Large intestine (tissue), 3 donors: ENCODE measurements at regions not wholly inside any gene's neighbourhood (a gene's known extent, or its start where the extent isn't known, plus 50 kb on each side); places are given as distances from the start of the nearest gene placed in this dataset.

Experiments
- DNase-seq, 2 donors: peaks; one replicate each; pipeline versions ENCODE4 v3.0.0 to v3.0.0-alpha.2; 2013
- H3K27ac ChIP-seq: one replicate; pipeline ENCODE4 v1.5.1; 2013; ENCODE audit warnings: low read length
- H3K27me3 ChIP-seq: 2 replicates; pipeline ENCODE4 v1.6.1; 2013; ENCODE audit warnings: low read length; ENCODE audit not compliant: control insufficient read depth, insufficient read depth
- H3K36me3 ChIP-seq: 2 replicates; pipeline ENCODE4 v1.6.1; 2013; ENCODE audit warnings: low read length; ENCODE audit not compliant: control insufficient read depth, insufficient read depth
- H3K4me1 ChIP-seq: one replicate; pipeline ENCODE4 v1.6.1; 2013; ENCODE audit warnings: low read length; ENCODE audit not compliant: control insufficient read depth, insufficient read depth
- H3K4me3 ChIP-seq: one replicate; pipeline ENCODE4 v1.5.1; 2013; ENCODE audit warnings: low read length
- H3K9me3 ChIP-seq: one replicate; pipeline ENCODE4 v1.6.1; 2013; ENCODE audit warnings: mild to moderate bottlenecking, low read depth, low read length, moderate library complexity; ENCODE audit not compliant: control insufficient read depth
- WGBS: methylation state at CpG from one replicate; pipeline ENCODE4 v1.1.5; 2013; ENCODE audit warnings: low lambda C conversion rate; ENCODE audit not compliant: insufficient coverage; 5-methylcytosine and 5-hydroxymethylcytosine counted together

GRCh38 chr4:128553686-128554515, 255.6 kb upstream of the JADE1 start:
- WGBS = 60% methylated on average over 1 of the region's 5 CpGs
- Histone ChIP-seq H3K4me3 (peak overlapping the region; percentile 47), H3K9me3 (peaks cover 3% of the 10 kb centered on the region), H3K4me1 (peaks cover 15% of the 10 kb centered on the region), H3K36me3 (no peaks in the 10 kb centered on the region), H3K27ac (peak overlapping the region; percentile 94), H3K27me3 (no peaks in the 10 kb centered on the region)
- DNase-seq = peak in 1 of 2 donors; percentile 69

DNA sequence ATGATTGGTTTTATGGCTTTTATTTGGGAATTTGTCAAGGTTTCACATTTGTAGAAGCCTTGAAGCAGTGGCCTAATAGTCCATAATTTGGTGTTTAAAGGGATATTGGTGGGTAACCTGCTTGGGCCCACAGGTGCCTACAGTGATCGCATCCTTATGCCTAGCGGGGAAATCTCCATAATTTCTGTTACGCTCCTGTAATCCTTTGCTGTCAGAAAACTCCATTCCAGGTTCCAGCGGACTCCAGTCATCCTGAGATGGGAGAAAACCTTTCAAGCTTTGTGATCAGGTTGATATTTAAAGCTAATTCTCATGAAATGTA, 257.0 kb upstream of the JADE1 start:
- Histone ChIP-seq H3K27ac (peak overlapping the region; percentile 94), H3K9me3 (peaks cover 3% of the 10 kb centered on the region), H3K36me3 (no peaks in the 10 kb centered on the region), H3K4me1 (peaks cover 15% of the 10 kb centered on the region), H3K27me3 (no peaks in the 10 kb centered on the region), H3K4me3 (peak overlapping the region; percentile 47)
- DNase-seq = no peak
- no CpG with 5 or more reads among the region's 4 CpGs for WGBS

DNA sequence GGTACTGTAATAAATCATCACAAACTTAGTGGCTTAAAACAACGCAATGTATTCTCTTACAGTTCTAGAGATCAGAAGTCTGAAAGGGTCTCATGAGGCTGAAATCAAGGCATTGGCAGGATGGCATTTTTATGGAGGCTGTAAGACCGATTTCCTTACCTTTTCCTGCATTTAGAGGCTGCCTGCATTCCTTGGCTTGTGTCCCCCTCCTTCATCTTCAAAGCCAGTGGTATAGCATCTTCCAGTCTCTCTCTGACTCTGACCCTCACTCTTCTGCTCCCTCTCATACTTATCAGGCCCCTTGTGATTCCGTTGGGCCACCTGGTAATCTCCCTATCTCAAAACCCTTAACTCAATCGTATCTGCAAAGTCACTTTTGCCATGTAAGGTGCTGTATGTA, 258.2 kb upstream of the JADE1 start:
- Histone ChIP-seq H3K36me3 (no peaks in the 10 kb centered on the region), H3K27ac (no peak overlapping the region), H3K4me3 (no peak overlapping the region), H3K9me3 (peaks cover 3% of the 10 kb centered on the region), H3K4me1 (peaks cover 15% of the 10 kb centered on the region), H3K27me3 (no peaks in the 10 kb centered on the region)
- 100% methylated on average over 1 of the region's 4 CpGs for WGBS
- no peak for DNase-seq

GRCh38 chr4:128550060-128550459, 259.4 kb upstream of the JADE1 start:
- H3K4me1 ChIP-seq = peaks cover 15% of the 10 kb centered on the region
- no peak for DNase-seq
- 86% methylated on average over 4 of the region's 5 CpGs for WGBS
- H3K4me3 ChIP-seq = no peak overlapping the region
- H3K27me3 ChIP-seq = no peaks in the 10 kb centered on the region
- no peak overlapping the region for H3K27ac ChIP-seq
- no peaks in the 10 kb centered on the region for H3K36me3 ChIP-seq
- H3K9me3 ChIP-seq = peaks cover 3% of the 10 kb centered on the region

GRCh38 chr4:128549636-128550035, 259.9 kb upstream of the JADE1 start:
- WGBS = 100% methylated on average over 1 of the region's 1 CpG
- Histone ChIP-seq H3K27me3 (no peaks in the 10 kb centered on the region), H3K36me3 (no peaks in the 10 kb centered on the region), H3K9me3 (peaks cover 3% of the 10 kb centered on the region), H3K27ac (no peak overlapping the region), H3K4me1 (peaks cover 18% of the 10 kb centered on the region), H3K4me3 (no peak overlapping the region)
- no peak for DNase-seq

DNA sequence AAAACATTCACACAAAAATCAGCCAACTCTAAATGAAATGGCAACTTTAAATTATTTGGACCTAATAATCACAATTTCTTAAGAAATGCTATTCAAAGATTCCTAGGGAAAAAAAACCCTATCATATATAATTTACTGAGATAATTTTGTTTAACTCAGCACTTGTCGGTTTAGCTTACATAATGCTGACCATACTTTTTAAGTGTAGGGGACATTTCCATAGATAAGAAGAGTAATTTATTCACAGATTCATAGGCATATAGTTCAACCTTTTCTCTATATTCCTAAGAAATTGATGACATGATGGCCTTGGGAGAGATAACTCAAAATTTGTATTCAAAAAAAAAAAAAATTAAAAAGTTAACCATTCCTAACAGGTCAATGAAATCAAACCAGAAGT, 260.8 kb upstream of the PGRMC2 start:
- 75% methylated on average over 1 of the region's 1 CpG for WGBS
- no peak overlapping the region for H3K4me3 ChIP-seq
- DNase-seq = no peak
- no peaks in the 10 kb centered on the region for H3K36me3 ChIP-seq
- peaks cover 3% of the 10 kb centered on the region for H3K9me3 ChIP-seq
- no peaks in the 10 kb centered on the region for H3K27me3 ChIP-seq
- H3K27ac ChIP-seq = no peak overlapping the region
- peaks cover 17% of the 10 kb centered on the region for H3K4me1 ChIP-seq

- WGBS = no CpG with 5 or more reads among the region's 5 CpGs
- no peaks in the 10 kb centered on the region for H3K27me3 ChIP-seq
- peak; percentile 59 to 81 for DNase-seq
- no peaks in the 10 kb centered on the region for H3K9me3 ChIP-seq
- H3K27ac ChIP-seq = peak overlapping the region; percentile 6
- H3K4me1 ChIP-seq = peaks cover 13% of the 10 kb centered on the region
- H3K4me3 ChIP-seq = no peak overlapping the region
- no peaks in the 10 kb centered on the region for H3K36me3 ChIP-seq
These were observed 256.7 kb upstream of the PGRMC2 start for GRCh38 chr4:128544272-128544671.

- Histone ChIP-seq H3K27me3 (no peaks in the 10 kb centered on the region), H3K9me3 (no peaks in the 10 kb centered on the region), H3K36me3 (no peaks in the 10 kb centered on the region), H3K4me1 (peaks cover 13% of the 10 kb centered on the region), H3K4me3 (no peak overlapping the region), H3K27ac (peak overlapping the region; percentile 6)
- no CpG with 5 or more reads among the region's 6 CpGs for WGBS
- no peak for DNase-seq
These were observed 256.1 kb upstream of the PGRMC2 start for GRCh38 chr4:128543696-128544095.

- 100% methylated on average over 1 of the region's 3 CpGs for WGBS
These were observed 254.4 kb upstream of the PGRMC2 start for GRCh38 chr4:128542047-128542446.

DNA sequence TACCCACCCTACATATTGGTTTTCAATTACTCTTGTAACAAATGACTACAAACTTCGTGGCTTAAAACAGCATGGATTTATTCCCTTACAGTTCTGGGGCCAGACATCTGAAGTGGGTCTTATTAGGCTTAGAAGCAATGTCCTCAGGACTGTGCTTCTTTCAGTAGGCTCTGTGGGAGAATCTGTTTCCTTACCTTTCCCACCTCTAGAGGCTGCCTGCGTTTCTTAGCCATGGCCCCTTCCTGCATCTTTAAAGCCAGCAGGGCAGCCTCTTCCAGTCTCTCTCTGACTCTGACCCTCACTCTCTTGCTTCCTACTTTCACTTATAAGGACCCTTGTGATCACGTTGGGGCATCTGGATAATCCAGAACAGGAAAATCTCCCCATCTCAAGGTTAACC, 252.5 kb upstream of the PGRMC2 start:
- Histone ChIP-seq H3K27ac (no peak overlapping the region), H3K4me3 (no peak overlapping the region), H3K9me3 (no peaks in the 10 kb centered on the region), H3K4me1 (peaks cover 13% of the 10 kb centered on the region), H3K27me3 (no peaks in the 10 kb centered on the region), H3K36me3 (no peaks in the 10 kb centered on the region)
- WGBS = 83% methylated on average over 2 of the region's 3 CpGs
- no peak for DNase-seq

More at GRCh38 chr4:128542047-128542446, 254.4 kb upstream of the PGRMC2 start:
- Histone ChIP-seq H3K27me3 (no peaks in the 10 kb centered on the region), H3K4me3 (no peak overlapping the region), H3K9me3 (no peaks in the 10 kb centered on the region), H3K36me3 (no peaks in the 10 kb centered on the region), H3K27ac (no peak overlapping the region), H3K4me1 (peaks cover 13% of the 10 kb centered on the region)
- no peak for DNase-seq
